OCI-LY7 (cell line): ENCODE measurements at regions not wholly inside any gene's neighbourhood (a gene's known extent, or its start where the extent isn't known, plus 50 kb on each side); places are given as distances from the start of the nearest gene placed in this dataset.

Experiments used
- EZH2phosphoT487 ChIP-seq: fragments of 200-600 bp; sonication (generic); IDR thresholded peaks from 2 replicates; pipeline ENCODE4 v1.6.1; 2018; ENCODE audit warnings: low read depth, borderline replicate concordance, mild to moderate bottlenecking, mixed run types, antibody characterized with exemption, low read length, moderate library complexity, mixed read lengths
- TF ChIP-seq, protein P1 (sequence below): fragments of 200-600 bp; sonication (generic); conservative IDR thresholded peaks from 2 replicates; pipeline ENCODE4 v1.5.1; 2014; ENCODE audit warnings: mild to moderate bottlenecking, antibody characterized with exemption, low read length, moderate library complexity, mixed read lengths

DNA sequence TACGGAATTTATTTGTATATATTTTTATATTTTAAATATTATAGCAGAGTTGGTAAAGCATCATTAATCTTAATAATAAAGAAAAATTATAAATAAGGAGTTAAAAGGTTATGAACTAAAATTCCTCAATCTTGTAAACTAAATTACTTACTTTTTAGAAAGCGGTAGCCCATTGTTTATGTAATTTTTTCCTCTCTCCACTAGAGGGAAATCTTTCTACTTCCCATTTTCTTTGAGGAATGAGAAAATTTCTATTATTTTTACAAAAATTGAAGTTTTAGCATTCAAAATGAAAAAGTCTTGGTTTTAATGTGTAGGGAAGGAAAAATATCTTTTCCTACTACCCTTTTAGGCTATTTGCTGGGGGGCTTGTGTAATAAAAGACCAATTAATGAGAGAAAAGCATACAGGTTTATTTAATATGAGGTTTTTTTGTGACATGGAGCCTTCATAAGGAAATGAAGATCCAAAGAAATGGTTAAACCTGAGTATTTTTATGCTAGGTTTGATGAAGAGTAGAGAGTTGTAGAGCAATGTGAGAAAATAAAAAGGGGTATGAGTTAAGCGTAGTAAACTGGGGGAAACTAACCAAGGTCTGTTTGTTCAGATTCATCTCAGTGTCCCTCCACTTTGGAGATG lies 68.7 kb upstream of the ADAD1 start:
- TF ChIP-seq, protein P1, sequence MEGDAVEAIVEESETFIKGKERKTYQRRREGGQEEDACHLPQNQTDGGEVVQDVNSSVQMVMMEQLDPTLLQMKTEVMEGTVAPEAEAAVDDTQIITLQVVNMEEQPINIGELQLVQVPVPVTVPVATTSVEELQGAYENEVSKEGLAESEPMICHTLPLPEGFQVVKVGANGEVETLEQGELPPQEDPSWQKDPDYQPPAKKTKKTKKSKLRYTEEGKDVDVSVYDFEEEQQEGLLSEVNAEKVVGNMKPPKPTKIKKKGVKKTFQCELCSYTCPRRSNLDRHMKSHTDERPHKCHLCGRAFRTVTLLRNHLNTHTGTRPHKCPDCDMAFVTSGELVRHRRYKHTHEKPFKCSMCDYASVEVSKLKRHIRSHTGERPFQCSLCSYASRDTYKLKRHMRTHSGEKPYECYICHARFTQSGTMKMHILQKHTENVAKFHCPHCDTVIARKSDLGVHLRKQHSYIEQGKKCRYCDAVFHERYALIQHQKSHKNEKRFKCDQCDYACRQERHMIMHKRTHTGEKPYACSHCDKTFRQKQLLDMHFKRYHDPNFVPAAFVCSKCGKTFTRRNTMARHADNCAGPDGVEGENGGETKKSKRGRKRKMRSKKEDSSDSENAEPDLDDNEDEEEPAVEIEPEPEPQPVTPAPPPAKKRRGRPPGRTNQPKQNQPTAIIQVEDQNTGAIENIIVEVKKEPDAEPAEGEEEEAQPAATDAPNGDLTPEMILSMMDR: peak; percentile 78
- TF ChIP-seq EZH2phosphoT487: no peak
